Mucosa of gallbladder (tissue), 1 donor: ENCODE measurements at regions not wholly inside any gene's neighbourhood (a gene's known extent, or its start where the extent isn't known, plus 50 kb on each side); places are given as distances from the start of the nearest gene placed in this dataset.

Experiments
- DNase-seq: peaks from one replicate; pipeline ENCODE4 v3.0.0-alpha.2; 2020; ENCODE audit warnings: low spot score
- donor health status: DM: no; HTN: no; CAD: no.

DNA sequence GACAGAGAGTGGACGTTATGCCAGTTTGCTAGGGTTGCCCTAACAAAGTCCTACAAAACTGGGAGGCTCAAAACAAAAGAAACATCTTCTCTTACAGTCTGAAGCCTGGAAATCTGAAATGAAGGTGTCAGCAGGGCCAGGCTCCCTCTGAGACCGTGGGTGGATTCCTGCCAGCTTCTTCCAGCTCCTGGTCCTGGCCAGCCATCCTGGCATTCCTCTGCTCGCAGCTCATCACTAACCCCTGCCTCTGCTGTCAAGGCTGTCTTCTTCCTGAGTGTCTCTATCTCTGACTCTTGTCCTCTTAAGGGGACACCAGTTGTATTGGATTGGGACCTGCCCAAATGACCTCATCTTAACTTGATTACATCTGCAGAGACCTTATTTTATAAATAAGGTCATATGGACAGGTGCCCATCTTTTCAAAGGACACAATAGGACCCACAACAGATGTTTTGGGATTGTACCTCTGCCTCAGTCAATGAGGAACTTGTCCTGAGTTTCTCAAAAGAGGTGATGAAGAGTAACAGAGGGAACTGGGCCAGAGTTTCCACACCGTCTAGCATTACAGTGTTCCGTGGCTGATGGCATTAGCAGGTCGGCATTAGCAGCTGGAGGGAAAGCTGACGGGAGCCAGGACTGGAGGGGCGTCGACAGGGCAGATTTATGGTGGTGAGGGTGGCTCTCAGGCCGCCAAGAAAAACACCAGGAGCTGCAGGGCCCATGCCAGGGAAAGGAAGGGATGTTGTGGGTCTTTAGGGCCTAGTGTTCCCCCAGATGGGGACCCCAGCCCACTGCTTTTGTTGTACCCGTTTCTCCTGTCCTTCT lies 157.3 kb downstream of the TBXT start:
- no peak for DNase-seq

DNA sequence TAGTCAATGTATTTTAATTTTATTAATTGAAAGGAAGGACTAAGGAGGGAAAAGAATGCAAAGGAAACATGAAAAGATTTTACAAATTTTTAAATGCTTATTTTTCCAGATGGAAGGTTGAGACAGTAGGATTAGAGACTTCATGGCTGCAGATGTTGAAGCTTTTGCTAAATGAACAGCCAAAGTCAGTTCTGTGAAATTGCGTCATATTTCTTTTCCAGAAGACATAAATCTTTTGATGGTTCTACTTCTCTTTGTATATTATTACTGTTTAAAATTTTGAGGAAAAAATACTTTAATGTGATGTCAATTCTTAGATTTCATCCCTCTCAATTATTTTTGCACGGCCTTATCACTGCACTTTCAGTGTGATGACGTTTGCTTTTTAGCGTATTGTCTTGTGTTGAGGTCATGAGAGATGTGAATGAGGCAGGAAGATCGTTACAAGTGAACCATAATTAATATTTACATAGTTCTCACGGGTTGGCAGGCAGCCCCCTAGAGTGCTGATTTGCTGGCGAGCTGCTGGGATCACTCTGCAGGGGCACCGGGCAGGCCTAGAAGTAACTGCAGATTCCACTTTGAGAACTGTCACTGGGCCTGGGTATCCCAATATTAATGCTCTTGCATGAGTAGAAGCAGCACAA lies 158.1 kb downstream of the TBXT start:
- DNase-seq, result no peak

DNA sequence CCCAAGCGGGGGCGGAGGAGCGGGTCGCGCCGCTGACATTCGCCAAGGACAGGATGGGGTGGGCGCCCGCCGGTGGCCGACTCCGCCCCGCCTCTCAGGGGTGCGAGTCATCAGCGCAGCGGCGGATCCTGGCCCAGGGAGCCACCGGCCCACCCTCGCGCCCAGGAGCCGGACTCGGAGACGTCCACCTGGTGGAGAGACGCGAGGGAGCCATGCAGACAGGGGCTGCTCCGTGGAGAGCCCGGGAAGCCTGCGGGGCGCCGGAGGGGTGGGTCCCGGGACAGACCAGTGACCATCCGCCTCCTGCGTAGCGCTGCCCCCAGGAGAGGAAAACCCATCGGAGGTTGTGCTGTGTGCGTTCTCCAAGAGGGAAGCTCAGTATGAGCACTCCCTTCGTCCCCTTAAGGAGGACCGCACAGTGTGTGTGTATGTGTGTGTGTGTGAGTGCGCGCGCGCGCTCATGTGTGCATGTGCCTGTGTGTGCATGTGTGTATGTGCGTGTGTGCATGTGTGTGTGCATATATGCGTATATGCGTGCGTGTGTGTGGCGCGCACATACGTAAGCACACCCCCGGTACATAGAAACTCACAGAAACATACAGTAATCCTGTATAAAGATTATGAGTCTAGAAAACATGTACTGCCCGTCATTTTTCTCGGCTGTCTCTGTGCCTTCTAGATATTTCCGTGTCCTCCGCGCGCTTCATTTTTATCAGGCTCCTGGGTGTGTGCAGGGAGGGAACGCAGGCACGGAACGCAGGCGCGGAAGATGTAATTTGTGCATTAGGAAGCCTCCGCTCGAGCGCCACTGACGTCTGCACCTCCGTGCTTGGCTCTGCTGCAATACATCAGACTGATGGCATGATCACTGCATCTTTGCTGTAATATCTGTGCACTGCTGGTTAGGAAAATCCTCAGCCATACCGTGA lies 158.9 kb downstream of the TBXT start:
- DNase-seq, result peak; percentile 59

DNA sequence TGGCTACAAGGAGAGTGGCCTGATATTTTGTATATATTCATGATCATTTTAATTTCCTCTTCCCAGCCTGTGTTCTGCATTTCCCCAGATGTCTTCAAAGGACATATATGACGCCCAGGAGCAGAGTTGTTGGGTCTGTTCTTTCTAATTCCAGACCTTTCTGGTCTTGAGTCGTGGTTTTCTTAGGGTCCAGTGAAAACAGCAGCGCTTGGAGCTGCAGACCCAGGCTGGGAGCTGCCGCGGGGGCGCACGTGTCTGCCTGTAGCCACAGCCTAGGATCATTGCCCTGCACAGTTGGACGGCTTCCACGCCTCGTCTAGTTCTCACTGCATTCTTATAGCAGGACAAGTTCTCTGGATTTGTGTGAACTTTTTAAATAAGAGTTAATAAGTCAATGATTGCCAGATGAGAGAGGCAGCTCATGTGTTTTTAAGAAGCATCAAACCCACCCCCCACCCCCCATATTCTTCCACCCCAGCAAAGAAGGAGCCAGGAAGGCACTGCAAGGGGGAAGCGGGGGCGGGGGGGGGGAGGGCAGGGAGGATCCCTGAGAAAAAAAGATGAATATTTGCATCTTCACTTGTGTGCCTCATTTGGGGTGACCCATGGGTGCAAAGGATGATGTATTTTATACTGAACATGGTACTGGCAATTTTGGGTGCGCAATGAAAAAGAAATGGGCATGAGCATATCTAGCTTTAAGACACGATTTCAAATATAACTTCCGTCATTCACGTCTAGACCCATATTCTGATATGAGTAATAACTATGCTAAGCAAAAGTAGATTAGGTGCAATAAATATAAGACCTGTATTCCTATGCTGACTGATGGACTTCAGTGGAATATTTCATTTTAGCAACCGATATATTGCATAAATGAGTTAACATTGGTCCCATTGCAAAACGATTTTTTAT lies 160.0 kb downstream of the TBXT start:
- peak; percentile 68 for DNase-seq

DNA sequence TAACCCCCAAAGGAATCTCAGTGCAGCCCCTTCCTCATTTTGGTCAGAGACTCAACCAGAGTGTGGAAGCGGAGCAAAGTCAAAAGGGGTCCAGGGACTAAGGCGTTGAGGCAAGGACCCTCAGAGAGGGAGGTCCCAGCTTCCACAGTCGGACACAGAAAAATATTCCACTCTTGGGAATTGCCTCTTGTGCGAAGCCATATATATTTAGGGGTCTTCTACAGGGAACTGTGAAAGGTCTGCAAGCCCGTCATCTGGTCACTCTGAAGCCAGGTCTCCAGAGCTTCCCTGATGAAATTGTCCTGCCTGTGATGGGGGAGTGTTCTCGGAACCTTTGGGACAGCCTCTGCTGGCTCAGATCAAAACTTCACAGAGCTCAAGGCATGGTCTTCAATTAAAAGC lies 160.8 kb downstream of the TBXT start:
- DNase-seq, result no peak

DNA sequence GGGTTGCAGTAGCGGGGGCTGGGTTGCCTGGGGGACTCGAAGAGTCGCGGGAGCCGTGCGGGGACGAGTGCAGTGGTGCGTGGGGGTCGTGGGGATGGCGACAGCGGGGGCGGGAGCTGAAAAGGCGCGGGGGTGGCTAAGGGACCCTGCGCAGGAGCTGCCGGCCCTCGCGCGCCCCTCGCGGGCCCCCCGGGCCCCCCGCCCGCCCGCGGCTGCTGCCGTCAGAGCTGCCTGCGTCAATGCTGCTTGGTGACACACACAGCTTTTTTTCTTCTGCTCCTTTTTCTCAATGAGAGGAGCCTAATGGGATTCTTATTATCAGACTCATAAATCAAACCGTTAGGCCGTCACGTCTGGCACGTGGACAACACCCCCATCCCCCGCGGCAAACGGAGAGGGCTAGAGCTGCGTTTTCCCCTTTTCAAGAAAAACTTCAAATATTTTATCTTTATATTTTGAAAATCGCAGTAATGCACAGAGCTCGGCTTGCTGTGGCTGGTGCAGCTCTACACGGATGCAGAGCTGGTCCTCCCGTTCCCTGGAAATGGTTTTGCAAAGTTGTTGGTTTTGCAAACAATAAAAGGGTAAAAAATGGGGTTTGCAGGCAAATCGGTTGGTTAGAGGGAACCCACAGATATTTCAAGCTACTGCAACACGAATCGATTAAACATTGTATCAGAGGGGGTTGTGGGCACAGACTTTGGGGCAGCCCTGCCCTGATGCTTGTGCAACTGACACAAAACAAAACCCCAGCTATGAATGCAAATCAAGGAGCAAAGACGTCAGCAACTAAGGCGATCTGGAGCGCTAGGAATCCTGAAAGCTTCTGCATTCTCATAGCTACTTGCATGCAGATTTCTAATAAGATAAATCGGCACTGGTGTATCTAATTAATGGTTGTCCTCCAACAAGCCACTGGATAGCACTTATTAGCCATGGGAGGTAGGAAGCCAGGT lies 161.4 kb downstream of the TBXT start:
- peak; percentile 63 for DNase-seq

DNA sequence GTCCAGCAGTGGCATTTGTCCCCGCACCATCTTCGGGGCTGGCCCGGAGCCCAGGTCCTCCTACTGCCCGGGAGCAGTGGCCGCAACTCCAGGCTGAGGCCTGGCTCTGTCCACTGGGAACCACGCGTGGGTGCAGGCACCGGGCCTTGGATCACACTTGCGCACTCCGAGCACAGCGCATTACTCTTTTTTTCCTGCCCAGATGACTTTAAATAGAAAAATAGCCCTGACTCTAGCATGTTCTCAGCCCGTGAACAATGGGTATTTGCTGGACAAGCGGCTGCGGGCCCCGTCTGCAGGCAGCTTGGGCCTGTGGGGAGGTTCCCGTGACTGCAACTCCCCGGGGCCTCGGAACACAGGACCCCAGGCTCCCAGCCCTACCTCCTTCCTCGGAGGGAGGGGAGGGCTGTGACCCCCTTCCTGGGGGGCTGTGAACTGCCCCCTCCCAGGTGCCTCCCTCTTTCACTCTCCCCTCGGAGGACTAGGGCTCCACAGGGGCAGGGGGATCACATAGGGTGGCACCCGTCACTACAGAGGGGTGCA lies 162.2 kb downstream of the TBXT start:
- DNase-seq, result no peak

DNA sequence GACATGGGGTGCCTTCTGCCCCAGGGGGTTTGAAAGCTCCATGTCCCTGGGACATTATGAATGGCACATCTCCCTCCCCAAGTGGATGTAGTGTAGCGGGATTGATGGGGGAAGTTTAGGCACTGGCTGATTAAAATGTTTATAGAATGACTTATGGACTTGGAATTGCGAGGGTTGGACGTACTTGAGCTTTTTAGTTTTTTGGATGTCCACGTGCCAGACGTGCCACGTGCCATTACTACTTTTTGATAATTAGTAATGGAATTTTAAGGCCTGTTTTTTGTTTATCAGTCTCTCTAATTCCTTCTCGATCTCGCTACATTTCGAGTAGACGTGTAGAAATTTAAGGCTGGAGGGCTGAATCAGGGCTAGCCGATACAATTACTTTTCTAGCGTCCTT lies 162.8 kb downstream of the TBXT start:
- no peak for DNase-seq

DNA sequence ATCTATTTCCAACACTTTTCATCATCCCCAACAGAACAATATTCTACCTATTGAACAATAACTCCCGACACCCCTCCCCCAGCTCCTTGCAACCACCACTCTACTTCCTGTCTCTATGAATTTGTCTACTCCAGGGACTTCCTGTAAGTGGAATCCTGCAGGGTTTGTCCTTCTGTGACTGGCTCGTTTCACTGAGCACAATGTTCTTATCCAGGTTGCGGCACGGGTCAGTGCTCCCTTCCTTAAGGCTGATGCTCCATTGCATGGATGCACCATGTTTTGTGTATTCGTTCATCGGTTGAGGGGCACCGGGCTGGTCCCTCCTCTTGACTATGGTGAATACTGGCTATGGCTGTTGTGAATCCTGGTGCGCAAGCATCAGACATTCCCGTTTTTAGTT lies 163.2 kb downstream of the TBXT start:
- no peak for DNase-seq

DNA sequence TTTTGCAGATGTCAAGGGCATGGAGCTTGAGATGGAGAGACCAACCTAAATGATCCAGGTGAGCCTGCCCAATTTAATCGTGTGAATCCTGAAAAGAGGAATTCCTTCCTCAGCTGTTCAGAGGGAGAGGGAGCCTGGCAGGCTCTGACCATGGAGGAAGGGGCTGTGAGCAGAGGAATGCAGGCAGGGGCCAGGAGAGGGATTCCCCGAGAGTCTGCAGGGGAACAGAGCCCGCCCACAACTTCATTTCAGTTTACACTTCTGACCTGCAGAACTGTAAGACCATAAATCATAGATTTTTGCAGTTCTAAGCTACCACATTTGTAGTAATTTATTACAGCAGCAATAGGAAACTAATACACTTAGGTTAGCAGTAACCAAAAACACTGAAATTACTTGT lies 164.1 kb downstream of the TBXT start:
- no peak for DNase-seq

DNA sequence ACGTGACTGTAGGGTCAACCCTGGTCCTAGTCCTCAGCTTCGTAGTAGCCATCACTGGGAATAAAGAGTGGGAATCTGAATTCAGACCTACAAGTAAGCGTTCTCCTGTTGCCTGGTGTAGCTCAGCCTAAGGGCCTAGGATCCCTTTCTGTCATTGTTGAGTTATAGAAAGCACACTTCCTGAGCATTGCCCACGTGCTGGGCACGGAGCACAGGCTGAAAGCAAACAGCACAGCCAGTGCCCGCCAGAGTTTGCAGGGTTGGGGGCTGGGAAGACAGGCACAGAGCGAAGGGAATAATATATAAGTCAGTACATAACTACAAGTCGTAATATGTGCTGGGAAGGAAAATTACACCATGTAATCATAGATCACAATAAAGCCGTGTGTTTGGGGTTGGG lies 166.3 kb downstream of the TBXT start:
- DNase-seq, result no peak

DNA sequence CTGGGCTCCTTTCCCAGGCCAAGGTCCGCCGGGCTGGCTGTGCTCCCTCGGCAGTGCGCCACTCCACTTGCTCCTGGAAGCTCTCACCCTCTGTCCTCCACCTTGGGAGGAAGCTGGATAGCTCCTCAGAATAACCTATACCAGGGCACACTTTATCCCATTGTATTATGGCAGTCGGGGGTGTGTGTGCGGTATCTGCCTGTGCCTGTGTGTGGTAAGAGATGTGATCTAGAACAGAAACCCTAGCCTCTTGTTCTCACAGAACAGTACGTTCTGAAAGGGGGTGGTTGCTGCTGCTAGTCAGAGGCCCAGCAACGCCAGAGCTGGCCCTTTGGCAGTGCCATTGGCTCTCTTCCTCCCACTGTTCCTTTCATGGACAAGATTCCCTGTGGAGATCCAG lies 168.4 kb downstream of the TBXT start:
- DNase-seq, result no peak

DNA sequence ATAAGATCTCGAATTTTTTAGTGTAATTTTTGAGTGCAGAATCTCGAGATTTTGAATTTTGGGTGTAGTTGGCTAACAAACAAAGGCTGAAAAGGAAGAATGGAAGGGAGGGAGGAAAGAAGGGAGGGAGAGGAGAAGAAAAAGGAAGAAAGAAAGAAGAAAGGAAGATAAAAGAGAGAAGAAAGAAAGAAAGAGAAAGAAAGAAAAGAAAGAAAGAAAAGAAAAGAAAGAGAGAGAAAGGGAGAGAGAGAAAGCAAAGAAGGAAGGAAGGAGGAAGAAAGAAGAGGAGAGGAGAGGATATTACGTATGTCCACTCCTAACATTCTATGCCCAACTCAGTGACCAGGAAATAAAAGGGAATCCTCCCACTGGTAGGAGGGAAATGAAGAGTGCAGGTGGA lies 169.6 kb downstream of the TBXT start:
- no peak for DNase-seq

DNA sequence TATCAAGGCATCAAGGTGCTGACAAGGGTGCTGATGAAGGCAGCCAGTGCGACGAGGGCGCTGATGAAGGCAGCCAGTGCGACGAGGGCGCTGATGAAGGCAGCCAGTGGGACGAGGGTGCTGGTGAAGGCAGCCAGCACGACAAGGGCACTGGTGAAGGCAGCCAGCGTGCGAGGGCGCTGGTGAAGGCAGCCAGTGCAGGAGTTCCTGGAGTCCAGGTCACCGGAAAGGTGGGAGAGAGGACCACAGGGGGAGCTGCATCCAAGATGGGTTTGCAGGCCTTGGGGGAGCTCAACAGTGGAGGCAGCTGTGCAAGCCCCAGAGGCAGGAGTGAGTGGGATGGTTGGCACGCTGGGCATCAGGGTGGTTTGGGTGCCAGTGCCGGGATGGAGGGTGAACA lies 176.3 kb downstream of the TBXT start:
- DNase-seq, result no peak

DNA sequence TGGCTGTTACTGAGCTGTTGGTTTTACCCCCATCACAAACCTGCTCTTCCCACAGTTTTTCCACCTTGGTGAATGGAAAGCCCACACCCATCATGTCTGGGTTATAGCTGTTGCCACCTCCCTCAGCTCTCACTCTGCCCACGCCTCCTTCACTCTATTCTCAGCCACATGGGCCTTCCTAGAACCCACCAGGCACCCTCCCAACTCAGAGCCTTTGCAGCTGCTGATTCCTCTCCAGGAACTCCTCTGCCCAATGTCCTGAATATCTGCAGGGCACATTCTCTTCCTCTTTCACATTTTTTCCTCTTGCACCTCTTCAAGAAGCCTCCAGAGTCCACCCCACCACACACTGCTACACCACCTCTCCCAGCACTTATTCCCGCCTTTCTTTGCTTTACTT lies 177.4 kb downstream of the TBXT start:
- DNase-seq, result no peak

DNA sequence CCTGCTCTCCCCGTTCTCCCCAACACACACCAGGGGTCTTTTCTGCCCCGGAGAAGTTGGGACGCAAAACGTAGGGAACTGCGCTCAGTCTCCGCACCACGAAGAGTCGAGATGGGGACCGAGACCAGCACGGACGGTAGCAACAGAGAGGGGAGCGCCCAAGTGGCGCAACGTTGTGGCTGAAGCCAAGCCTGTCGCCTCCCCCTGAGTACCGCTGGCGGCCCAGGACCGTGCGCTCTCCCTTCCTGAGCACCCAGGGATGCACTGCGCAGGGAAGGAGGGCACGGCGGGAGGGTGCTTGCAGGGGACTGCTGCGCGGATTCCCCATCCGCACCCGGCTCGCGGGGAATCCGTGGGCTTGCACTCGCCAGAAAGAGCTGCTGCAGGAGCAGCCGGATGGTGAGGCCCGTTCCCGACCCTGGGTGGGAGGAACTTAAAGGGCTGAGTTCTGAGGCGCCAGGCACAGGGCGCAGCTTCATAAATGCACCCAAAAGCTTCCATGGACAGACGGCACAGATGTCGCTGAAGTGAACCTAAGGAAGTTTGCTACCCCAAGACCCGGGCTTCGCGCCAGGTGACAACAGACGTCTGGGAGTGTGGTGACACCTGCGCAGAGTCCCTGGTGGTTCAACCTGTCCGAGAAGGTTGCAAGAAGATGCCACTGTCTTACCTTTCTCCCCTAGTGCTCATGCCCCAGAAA lies 178.7 kb downstream of the TBXT start:
- no peak for DNase-seq

DNA sequence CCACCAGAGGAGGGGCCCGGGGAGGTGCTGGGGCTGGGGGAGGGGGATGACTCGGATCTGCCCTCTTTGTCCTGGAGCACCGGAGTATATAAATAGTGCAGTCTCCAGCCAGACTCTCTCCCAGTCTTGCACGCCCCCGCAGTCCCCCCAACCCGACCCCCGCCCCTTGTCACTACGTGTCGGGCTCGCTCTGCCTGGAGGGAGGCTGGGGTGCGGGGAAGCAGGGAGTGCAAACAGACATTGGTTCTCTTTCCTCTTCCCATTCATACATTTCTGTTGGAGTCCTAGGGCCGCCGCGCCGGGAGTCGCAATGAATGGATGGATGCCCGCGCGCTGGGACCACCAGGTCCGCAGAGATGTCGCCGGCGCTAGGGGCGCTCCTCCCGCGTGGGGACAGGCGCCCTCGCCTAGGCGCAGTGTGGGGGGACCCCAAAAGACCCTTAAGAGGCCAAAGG lies 179.3 kb downstream of the TBXT start:
- DNase-seq, result no peak

DNA sequence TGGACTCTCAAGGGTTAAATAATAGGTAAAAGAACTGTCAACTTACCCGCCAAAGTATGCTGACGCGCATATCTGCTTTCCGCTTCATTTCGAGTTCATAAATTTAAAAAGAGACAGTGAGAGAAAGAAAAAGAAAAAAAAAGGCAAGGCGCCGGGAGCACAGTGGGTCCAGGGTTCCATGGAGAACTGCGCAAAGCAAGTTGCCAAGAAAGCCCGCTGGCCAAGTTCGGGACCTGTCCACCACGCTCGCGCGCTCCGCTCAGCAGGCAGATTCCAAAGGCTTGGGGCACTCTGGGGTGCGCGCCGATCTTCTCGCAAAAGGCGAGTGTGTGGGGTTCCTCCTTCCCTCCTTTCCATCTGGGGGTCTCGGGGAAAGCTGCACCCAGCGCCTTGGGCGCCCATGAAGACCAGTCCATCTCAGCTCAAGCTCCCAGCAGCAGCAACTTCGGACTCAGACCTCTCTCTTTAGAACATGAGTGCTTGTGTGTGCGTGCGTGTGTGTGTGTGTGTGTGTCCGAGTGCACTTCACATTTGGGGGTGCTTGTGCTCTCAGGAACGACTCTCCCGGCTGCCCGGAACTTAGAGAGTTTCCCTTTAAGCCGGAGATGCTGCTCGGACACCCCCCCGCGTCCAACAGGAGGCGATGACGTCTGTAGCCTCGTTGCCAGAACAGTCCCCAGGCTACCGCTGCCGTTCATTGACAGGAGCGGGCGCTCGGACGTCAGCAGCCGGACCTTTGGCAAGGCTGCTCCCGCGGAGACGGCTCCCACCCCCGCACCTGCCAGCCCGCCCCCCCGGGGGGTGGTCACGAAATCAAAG lies 180.0 kb downstream of the TBXT start:
- peak; percentile 86 for DNase-seq
